GM12873 (cell line): ENCODE measurements at regions not wholly inside any gene's neighbourhood (a gene's known extent, or its start where the extent isn't known, plus 50 kb on each side); places are given as distances from the start of the nearest gene placed in this dataset.

Experiments used
- CTCF ChIP-seq: IDR thresholded peaks from 2 replicates; pipeline ENCODE4 v1.5.1; 2012; ENCODE audit warnings: low read depth, mild to moderate bottlenecking, moderate library complexity, low read length, control low read depth; ENCODE audit not compliant: insufficient read depth; ENCODE audit errors: missing control alignments

- TF ChIP-seq CTCF: no peak
Observed at GRCh38 chr5:44640945-44641456, 167.7 kb upstream of the MRPS30 start.

DNA sequence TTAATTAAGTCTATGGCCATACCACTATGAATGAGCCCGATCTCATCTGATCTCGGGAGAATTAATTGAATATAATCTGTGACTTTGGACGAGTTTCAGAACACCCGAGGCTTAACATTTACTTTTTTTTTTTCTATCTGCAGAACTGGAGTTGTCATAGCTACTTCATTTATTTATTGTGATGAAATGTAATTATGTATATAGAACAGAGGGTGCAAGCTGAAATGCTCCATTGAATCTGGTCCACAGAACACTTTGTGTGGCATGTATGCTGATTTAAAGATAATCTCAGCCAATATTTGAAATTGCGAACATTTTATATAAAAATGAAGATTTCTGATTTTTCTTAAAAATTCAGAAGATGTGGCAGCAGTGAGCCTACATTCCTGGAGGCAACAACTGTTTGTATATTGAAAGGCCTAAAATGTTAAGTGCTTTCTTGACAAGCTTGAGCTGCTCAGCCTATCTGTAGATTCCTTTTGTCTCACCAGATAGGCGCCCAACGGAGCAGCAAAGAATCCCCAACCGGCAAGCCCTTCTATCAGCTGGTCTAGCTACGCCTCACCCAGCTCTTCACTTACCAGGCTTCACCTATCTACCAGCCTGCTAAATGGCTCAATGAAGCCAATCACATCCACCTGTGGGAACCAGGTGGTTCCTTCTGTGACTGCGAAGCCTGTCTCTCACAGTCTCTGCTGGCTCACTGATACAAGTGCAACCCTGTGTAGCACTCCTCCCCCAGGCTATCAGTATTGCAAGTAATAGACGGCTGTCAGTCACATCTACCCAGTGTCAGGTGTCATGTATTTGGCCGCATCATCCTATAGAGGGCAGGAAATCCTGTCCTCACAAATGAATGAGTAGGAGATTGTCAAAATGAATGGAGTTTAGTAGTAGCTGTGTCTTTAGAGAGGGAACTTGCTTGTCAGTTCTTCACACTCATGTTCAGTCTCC lies 170.6 kb upstream of the MRPS30 start:
- no peak for TF ChIP-seq CTCF

- TF ChIP-seq CTCF: no peak
Observed at GRCh38 chr5:44632344-44632743, 176.4 kb upstream of the MRPS30 start.

GRCh38 chr5:44626846-44627245 lies 181.9 kb upstream of the MRPS30 start:
- TF ChIP-seq CTCF: no peak

- no peak for TF ChIP-seq CTCF
Observed at GRCh38 chr5:44622331-44622730, 186.4 kb upstream of the MRPS30 start.

DNA sequence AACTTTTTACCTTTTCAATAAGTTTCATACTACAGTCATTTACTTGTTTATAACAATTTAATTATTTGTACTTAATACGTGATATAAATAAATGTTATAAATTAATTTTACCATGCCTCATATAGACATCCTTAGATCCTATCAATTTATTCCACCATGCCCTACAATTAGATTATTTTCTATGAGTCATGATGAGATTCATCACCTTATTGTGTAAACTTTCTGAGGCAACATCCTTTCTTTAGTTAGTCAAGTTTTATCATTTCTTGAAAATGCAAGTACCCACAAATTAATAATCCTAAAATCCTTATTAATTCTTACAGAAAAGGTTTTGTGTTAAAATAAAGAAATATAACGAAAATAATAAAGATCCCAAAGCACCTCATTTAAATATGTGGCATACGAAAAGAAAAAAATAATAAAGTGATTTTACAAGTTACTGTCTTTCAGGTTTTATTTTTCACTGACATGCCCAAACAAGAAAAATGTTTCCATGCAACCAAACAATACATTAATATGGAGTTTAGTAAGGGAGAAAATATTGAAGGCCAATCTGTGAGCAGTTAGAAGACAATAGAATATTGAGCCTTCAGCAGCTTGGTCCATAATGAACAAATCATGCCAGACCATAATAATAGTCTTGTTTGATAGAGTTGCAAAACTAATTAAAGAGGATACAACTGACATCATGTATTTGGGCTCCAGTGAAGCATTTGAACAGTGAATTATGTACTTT lies 188.7 kb upstream of the MRPS30 start:
- no peak for TF ChIP-seq CTCF

DNA sequence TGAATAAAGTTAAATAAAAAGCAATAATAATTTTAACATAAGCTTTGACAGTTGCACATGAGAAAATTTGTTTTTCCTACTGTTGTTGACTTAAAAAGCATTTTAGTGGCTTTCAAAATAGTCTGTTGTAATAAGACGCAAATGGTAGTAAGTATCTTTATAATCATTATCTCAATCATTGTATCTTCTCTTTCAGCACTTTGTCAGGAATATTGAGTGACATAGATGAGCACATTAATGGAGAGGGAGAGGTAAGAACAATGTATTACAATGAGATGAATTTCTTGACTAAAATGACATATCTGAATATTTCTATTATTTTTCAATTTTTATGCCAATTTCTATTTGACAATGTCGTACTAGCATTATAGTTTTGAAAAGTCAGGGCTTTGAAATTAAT lies 193.9 kb upstream of the MRPS30 start:
- TF ChIP-seq CTCF: no peak
